ENCODE measurements at regions not wholly inside any gene's neighbourhood (a gene's known extent, or its start where the extent isn't known, plus 50 kb on each side); places are given as distances from the start of the nearest gene placed in this dataset.
"Not testable (repeated sequence)": the region's sequence is repeated elsewhere in the genome, so short reads cannot be mapped to it uniquely, and the experiment has no call there.

DNA sequence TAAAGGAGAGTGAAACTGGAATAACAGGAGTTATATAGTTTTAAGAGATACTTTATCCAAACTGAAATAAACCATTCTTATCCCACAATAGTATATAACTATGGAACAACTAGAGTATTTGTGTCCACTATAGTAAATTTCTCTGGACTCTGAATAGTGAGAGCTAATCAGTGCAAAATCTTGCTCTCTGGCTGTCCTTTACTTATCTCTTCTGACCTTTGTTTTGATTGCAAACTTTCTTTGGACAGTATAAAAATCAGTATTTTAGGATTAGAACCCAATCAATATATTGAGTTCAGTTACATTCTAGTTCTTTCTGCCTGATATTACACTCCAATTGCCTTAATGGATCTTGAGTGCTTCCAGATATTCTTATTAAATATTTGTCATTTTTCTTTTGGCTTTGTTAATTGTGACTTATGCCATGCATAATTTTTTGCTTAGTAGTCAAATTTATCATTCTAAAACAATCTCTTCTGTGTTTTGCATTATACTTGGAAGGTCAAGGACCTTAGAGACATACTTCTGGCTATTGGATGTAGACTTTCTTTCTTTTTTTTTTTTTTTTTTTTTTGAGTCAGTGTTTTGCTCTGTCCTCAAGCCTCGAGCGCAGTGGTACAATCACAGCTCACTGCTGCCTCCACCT lies 89.9 kb upstream of the AMN1 start:
- 24 to 69% methylated on average over 2 of the region's 2 CpGs for WGBS, 2 donors
- no peak for ATAC-seq (ENCODE audit: low FRiP score)
- no peak for DNase-seq

DNA sequence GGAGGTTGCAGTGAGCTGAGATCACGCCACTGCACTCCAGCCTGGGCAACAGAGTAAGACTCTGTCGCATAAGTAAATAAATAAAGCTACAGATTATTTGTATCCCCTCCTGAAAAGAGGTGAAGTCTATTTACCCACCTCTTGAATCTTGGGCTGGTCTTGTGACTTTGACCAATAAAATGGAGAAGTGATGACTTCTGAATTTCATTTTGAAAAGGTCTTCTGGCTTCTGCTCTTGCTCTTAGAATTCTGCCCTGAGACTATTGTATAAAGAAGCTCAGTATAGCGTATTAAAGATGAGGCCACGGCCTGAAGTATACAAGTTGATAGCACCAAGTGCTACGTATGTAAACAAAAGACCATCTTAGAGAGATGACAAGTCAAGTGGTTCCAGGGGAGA lies 88.3 kb upstream of the AMN1 start:
- Histone ChIP-seq H3K27ac (ENCODE audit: low read depth in 1 of 2, low read length in 2 of 2) (no peak overlapping the region), H3K9me3 (ENCODE audit: control insufficient read depth, low read length) (no peaks in the 10 kb centered on the region), H3K4me1 (ENCODE audit: control insufficient read depth in 1 of 2, insufficient read depth in 2 of 2, low read length in 2 of 2) (no peaks in the 10 kb centered on the region), H3K36me3 (ENCODE audit: control insufficient read depth in 1 of 2, insufficient read depth in 2 of 2, low read length in 1 of 2) (no peaks in the 10 kb centered on the region), H3K27me3 (ENCODE audit: control insufficient read depth in 1 of 2, insufficient read depth in 2 of 2, low read length in 1 of 2) (no peaks in the 10 kb centered on the region), H3K4me3 (ENCODE audit: low read length in 2 of 2) (no peak overlapping the region)
- no peak for DNase-seq
- 38 to 94% methylated on average over 5 of the region's 5 CpGs for WGBS, 2 donors
- intact Hi-C loops (cut with DNase I): no loop called here
- no peak for ATAC-seq (ENCODE audit: low FRiP score)

More for the DNA sequence above, 89.9 kb upstream of the AMN1 start:
- Histone ChIP-seq H3K4me3 (ENCODE audit: low read length in 2 of 2) (no peak overlapping the region), H3K4me1 (ENCODE audit: control insufficient read depth in 1 of 2, insufficient read depth in 2 of 2, low read length in 2 of 2) (no peaks in the 10 kb centered on the region), H3K27me3 (ENCODE audit: control insufficient read depth in 1 of 2, insufficient read depth in 2 of 2, low read length in 1 of 2) (no peaks in the 10 kb centered on the region), H3K9me3 (ENCODE audit: control insufficient read depth, low read length) (no peaks in the 10 kb centered on the region), H3K36me3 (ENCODE audit: control insufficient read depth in 1 of 2, insufficient read depth in 2 of 2, low read length in 1 of 2) (no peaks in the 10 kb centered on the region), H3K27ac (ENCODE audit: low read depth in 1 of 2, low read length in 2 of 2) (no peak overlapping the region)
- intact Hi-C loops (cut with DNase I): no loop called here

DNA sequence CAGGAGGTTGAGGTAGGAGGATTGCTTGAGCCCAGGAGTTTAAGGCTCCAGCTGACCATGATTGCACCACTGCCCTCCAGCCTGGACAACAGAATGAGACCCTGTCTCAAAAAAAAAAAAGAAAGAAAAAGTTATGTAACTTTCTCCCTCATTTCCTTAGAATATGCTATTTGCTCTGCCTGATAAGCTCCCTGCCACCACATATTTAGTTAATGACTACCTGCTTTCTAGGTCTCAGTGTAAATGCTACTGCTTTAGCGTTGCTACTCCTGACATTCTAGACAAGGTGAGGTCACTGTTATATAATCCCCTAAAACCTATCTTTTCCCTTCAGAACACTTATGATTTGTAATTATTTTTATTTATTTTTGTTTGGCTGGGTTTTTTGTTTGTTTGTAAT lies 86.3 kb upstream of the AMN1 start:
- no peak for DNase-seq

GRCh38 chr12:31813305-31813704 lies 84.5 kb upstream of the AMN1 start:
- H3K27ac ChIP-seq (ENCODE audit: low read depth in 1 of 2, low read length in 2 of 2): no peak overlapping the region
- WGBS, 2 donors: 36 to 49% methylated on average over 1 of the region's 1 CpG
- no peaks in the 10 kb centered on the region for H3K36me3 ChIP-seq (ENCODE audit: control insufficient read depth in 1 of 2, insufficient read depth in 2 of 2, low read length in 1 of 2)

More for the DNA sequence above, 86.3 kb upstream of the AMN1 start:
- H3K4me1 ChIP-seq (ENCODE audit: control insufficient read depth in 1 of 2, insufficient read depth in 2 of 2, low read length in 2 of 2): no peaks in the 10 kb centered on the region
- no peaks in the 10 kb centered on the region for H3K9me3 ChIP-seq (ENCODE audit: control insufficient read depth, low read length)
- 65 to 86% methylated on average over 1 of the region's 1 CpG for WGBS, 2 donors
- no peak overlapping the region for H3K4me3 ChIP-seq (ENCODE audit: low read length in 2 of 2)
- H3K27me3 ChIP-seq (ENCODE audit: control insufficient read depth in 1 of 2, insufficient read depth in 2 of 2, low read length in 1 of 2): no peaks in the 10 kb centered on the region
- intact Hi-C loops (cut with DNase I): no loop called here
- ATAC-seq (ENCODE audit: low FRiP score): no peak
- H3K36me3 ChIP-seq (ENCODE audit: control insufficient read depth in 1 of 2, insufficient read depth in 2 of 2, low read length in 1 of 2): no peaks in the 10 kb centered on the region
- H3K27ac ChIP-seq (ENCODE audit: low read depth in 1 of 2, low read length in 2 of 2): no peak overlapping the region

GRCh38 chr12:31807773-31808097 lies 78.9 kb upstream of the AMN1 start:
- H3K4me3 ChIP-seq (ENCODE audit: low read length in 2 of 2): no peak overlapping the region
- no peaks in the 10 kb centered on the region for H3K4me1 ChIP-seq (ENCODE audit: control insufficient read depth in 1 of 2, insufficient read depth in 2 of 2, low read length in 2 of 2)
- H3K36me3 ChIP-seq (ENCODE audit: control insufficient read depth in 1 of 2, insufficient read depth in 2 of 2, low read length in 1 of 2): no peaks in the 10 kb centered on the region
- intact Hi-C loops (cut with DNase I): no loop called here
- 94 to 100% methylated on average over 1 of the region's 1 CpG for WGBS, 2 donors
- H3K27ac ChIP-seq (ENCODE audit: low read depth in 1 of 2, low read length in 2 of 2): no peak overlapping the region
- no peak for ATAC-seq (ENCODE audit: low FRiP score)
- H3K9me3 ChIP-seq (ENCODE audit: control insufficient read depth, low read length): no peaks in the 10 kb centered on the region
- no peak for DNase-seq
- H3K27me3 ChIP-seq (ENCODE audit: control insufficient read depth in 1 of 2, insufficient read depth in 2 of 2, low read length in 1 of 2): no peaks in the 10 kb centered on the region

More at GRCh38 chr12:31813305-31813704, 84.5 kb upstream of the AMN1 start:
- ATAC-seq (ENCODE audit: low FRiP score) (no peak), DNase-seq (no peak)
- H3K27me3 ChIP-seq (ENCODE audit: control insufficient read depth in 1 of 2, insufficient read depth in 2 of 2, low read length in 1 of 2): no peaks in the 10 kb centered on the region
- no peaks in the 10 kb centered on the region for H3K4me1 ChIP-seq (ENCODE audit: control insufficient read depth in 1 of 2, insufficient read depth in 2 of 2, low read length in 2 of 2)
- H3K4me3 ChIP-seq (ENCODE audit: low read length in 2 of 2): no peak overlapping the region
- intact Hi-C loops (cut with DNase I): no loop called here
- H3K9me3 ChIP-seq (ENCODE audit: control insufficient read depth, low read length): no peaks in the 10 kb centered on the region

- H3K36me3 ChIP-seq (ENCODE audit: control insufficient read depth in 1 of 2, insufficient read depth in 2 of 2, low read length in 1 of 2); ATAC-seq (ENCODE audit: low FRiP score); intact Hi-C loops (cut with DNase I); H3K4me3 ChIP-seq (ENCODE audit: low read length in 2 of 2); H3K27ac ChIP-seq (ENCODE audit: low read depth in 1 of 2, low read length in 2 of 2); H3K4me1 ChIP-seq (ENCODE audit: control insufficient read depth in 1 of 2, insufficient read depth in 2 of 2, low read length in 2 of 2); H3K27me3 ChIP-seq (ENCODE audit: control insufficient read depth in 1 of 2, insufficient read depth in 2 of 2, low read length in 1 of 2); H3K9me3 ChIP-seq (ENCODE audit: control insufficient read depth, low read length); DNase-seq: not testable (repeated sequence)
- 90 to 92% methylated on average over 12 of the region's 12 CpGs for WGBS, 2 donors
Measured at GRCh38 chr12:31807081-31807772, 78.4 kb upstream of the AMN1 start.

DNA sequence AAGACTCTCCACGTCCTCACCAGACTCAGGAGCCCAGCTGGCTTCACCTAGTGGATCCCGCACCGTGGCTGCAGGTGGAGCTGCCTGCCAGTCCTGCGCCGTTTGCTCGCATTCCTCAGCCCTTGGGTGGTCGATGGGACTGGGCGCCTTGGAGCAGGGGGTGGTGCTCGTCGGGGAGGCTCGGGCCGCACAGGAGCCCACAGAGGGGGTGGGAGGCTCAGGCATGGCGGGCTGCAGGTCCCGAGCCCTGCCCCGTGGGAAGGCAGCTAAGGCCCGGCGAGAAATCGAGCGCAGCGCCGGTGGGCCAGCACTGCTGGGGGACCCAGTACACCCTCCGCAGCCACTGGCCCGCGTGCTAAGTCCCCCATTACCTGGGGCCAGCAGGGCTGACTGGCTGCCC lies 76.9 kb upstream of the AMN1 start:
- H3K4me3 ChIP-seq (ENCODE audit: low read length in 2 of 2); H3K27ac ChIP-seq (ENCODE audit: low read depth in 1 of 2, low read length in 2 of 2); ATAC-seq (ENCODE audit: low FRiP score); H3K36me3 ChIP-seq (ENCODE audit: control insufficient read depth in 1 of 2, insufficient read depth in 2 of 2, low read length in 1 of 2); H3K27me3 ChIP-seq (ENCODE audit: control insufficient read depth in 1 of 2, insufficient read depth in 2 of 2, low read length in 1 of 2); intact Hi-C loops (cut with DNase I); H3K4me1 ChIP-seq (ENCODE audit: control insufficient read depth in 1 of 2, insufficient read depth in 2 of 2, low read length in 2 of 2); DNase-seq; H3K9me3 ChIP-seq (ENCODE audit: control insufficient read depth, low read length): not testable (repeated sequence)
- WGBS, 2 donors: 94% methylated on average over 14 to 24 of the region's 24 CpGs

GRCh38 chr12:31804707-31805106 lies 75.9 kb upstream of the AMN1 start:
- DNase-seq; H3K27ac ChIP-seq (ENCODE audit: low read depth in 1 of 2, low read length in 2 of 2); H3K4me1 ChIP-seq (ENCODE audit: control insufficient read depth in 1 of 2, insufficient read depth in 2 of 2, low read length in 2 of 2); H3K27me3 ChIP-seq (ENCODE audit: control insufficient read depth in 1 of 2, insufficient read depth in 2 of 2, low read length in 1 of 2); H3K36me3 ChIP-seq (ENCODE audit: control insufficient read depth in 1 of 2, insufficient read depth in 2 of 2, low read length in 1 of 2); H3K4me3 ChIP-seq (ENCODE audit: low read length in 2 of 2); ATAC-seq (ENCODE audit: low FRiP score); intact Hi-C loops (cut with DNase I); H3K9me3 ChIP-seq (ENCODE audit: control insufficient read depth, low read length): not testable (repeated sequence)
- WGBS, 2 donors: 63 to 69% methylated on average over 10 to 11 of the region's 15 CpGs

GRCh38 chr12:31804185-31804504 lies 75.3 kb upstream of the AMN1 start:
- Histone ChIP-seq H3K36me3 (ENCODE audit: control insufficient read depth in 1 of 2, insufficient read depth in 2 of 2, low read length in 1 of 2) (no peaks in the 10 kb centered on the region), H3K9me3 (ENCODE audit: control insufficient read depth, low read length) (no peaks in the 10 kb centered on the region), H3K4me3 (ENCODE audit: low read length in 2 of 2) (no peak overlapping the region), H3K27ac (ENCODE audit: low read depth in 1 of 2, low read length in 2 of 2) (no peak overlapping the region), H3K4me1 (ENCODE audit: control insufficient read depth in 1 of 2, insufficient read depth in 2 of 2, low read length in 2 of 2) (no peaks in the 10 kb centered on the region), H3K27me3 (ENCODE audit: control insufficient read depth in 1 of 2, insufficient read depth in 2 of 2, low read length in 1 of 2) (no peaks in the 10 kb centered on the region)
- DNase-seq (no peak), ATAC-seq (ENCODE audit: low FRiP score) (no peak)
- intact Hi-C loops (cut with DNase I): no loop called here
- WGBS, 2 donors: 19 to 21% methylated on average over 1 of the region's 1 CpG
